NCI-H2227 (cell line): ENCODE measurements at regions not wholly inside any gene's neighbourhood (a gene's known extent, or its start where the extent isn't known, plus 50 kb on each side); places are given as distances from the start of the nearest gene placed in this dataset.

ENCODE experiments used
- DNase-seq: peaks from one replicate; lab custom pipeline; 2025; ENCODE audit not compliant: unreplicated experiment; lab: John Stamatoyannopoulos, UW

DNA sequence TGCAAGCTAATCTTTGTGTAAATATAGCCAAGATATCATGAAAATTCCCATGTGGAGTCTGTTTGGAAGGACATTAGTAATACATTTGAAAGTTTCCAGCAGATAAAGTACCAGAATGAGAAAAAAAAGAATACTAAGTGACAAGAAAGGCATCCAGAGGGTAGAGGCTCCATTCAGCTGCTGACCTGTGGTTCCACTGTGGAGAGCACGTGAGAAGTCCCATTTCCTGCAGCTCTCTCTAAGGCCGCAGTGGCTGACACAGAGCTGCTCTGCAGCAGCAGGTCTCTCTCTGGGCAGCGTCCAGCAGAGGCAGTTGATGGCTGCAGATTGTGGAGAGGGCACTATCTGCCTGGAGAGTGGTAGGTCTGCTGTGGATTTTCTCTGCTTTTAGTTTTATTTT is 100.1 kb upstream of the TMEM72 start:
- no peak for DNase-seq

DNA sequence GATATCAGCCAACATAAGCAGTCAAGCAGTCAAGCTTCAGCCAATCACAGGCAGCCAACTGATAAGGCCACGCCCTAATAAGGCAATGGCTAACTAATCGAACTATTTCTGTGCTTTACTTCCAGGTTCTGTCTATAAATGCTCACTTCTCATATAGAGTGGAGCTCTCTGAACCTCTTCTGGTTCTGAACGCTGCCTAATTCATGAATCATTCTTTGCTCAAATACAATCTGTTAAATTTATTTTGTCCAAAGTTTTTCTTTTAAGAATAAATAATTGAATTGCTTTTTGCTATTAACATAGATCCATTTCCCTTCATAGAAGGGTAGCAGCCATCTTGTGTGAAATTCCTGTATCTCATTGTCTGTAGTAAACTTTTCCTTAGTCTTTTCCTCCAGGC is 97.9 kb upstream of the TMEM72 start:
- no peak for DNase-seq

GRCh38 chr10:44814929-44815328 is 96.2 kb upstream of the TMEM72 start:
- no peak for DNase-seq

GRCh38 chr10:44818041-44818649 is 93.0 kb upstream of the TMEM72 start:
- no peak for DNase-seq

DNA sequence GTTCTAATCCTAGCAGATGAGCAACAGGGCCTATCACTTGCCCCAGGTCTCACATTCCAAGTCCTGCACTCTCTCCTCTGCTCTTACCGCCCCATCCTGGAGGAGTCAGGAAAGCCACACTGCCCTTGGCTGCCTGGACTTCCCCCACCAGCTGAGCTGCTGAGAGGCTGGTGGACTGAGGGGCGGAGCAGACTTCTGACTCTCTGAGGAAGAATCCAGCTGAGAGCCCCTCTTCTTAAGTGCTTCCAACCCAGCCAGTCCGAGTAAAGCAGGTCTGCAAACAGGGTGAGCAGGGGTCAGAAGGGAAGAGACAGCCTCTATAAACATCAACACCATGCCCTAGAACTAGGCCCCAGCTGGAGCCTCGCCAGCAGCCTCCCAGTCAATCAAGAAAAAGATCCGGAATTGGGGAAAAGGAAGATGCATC is 92.4 kb upstream of the TMEM72 start:
- DNase-seq, result no peak

- DNase-seq, result no peak
These were observed 91.0 kb upstream of the TMEM72 start for GRCh38 chr10:44820094-44820493.

DNA sequence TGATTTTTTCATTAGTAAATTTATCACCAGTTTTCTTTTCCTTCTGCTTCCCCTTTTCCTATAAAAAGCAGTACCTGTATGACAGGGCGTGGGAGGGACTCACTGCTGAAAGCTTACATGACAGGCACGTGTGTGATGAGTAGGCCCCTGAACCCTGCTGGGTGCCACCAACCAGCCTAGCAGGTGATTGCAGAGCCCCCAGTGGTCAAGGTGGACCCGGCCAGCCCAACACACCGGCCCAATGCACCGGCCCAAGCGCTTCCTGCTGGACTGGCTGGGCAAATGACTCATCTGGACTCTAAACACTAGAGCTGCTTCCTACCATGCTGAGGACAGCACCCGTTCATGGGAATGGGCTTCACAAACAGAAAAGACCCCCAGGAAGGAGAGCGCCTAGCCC is 89.8 kb upstream of the TMEM72 start:
- no peak for DNase-seq

- DNase-seq, result no peak
These were observed 88.8 kb upstream of the TMEM72 start for GRCh38 chr10:44822349-44822748.

GRCh38 chr10:44822966-44823365 is 88.2 kb upstream of the TMEM72 start:
- DNase-seq, result no peak

DNA sequence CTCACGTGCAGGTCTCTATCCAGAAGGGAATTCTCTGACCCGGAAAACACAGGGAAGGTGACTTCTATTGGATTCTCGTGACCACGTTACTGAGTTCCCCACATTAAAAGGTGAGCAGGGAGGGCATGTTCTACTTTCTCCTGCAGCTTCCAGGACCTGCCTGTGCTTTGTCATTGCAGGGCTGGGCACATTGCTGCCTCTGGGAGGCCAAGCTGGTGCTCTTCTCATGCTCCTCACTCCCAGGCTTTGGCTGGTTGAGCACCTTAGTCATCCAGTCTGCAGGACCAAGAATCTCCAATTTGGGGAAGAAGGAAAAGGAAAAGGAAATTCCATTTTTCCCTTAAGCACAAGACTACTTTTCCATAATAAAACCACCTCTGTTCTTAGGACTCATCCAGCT is 86.5 kb upstream of the TMEM72 start:
- no peak for DNase-seq

- DNase-seq, result no peak
These were observed 83.6 kb upstream of the TMEM72 start for GRCh38 chr10:44827431-44828006.

- DNase-seq, result no peak
These were observed 82.5 kb upstream of the TMEM72 start for GRCh38 chr10:44828508-44829142.

DNA sequence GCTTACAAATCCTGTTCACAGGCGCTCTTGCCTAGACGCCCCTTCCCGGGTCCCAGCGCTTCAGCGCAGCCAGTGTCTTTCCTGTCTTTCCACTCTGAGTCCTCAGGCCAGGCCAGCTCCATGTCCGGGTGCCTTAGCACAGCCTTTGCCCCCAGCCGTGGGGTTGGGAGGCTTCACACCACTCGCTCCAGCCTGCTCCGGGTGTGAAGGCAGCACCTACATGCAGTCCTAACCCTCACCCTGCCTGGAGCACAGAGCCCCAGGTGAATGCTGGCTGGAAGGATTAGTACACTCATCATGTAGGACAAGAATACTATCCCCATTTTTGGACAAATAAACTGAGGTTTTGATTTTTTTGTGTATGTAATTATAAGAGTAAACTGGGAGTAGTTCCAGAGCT is 81.7 kb upstream of the TMEM72 start:
- DNase-seq, result no peak

- no peak for DNase-seq
These were observed 81.1 kb upstream of the TMEM72 start for GRCh38 chr10:44830022-44830421.

DNA sequence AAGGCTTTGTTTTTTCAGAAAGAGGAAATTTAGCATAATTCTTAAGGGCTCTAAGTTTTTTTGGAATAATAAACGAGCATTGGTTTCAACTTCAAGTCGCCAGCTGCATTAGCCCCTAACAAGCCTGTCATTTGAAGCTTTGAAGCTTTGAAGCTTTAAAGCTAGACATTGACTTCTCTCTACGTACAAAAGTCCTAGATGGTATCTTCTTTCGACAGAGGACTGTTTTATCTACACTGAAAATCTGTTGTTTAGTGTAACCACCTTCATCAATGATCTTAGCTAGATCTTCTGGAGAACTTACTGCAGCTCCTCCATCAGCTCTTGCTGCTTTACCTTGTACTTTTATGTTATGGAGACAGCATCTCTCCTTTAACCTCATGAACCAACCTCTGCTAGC is 79.6 kb upstream of the TMEM72 start:
- DNase-seq, result no peak

- DNase-seq, result no peak
These were observed 78.3 kb upstream of the TMEM72 start for GRCh38 chr10:44832595-44833390.

- DNase-seq, result no peak
These were observed 77.0 kb upstream of the TMEM72 start for GRCh38 chr10:44834131-44834530.

- no peak for DNase-seq
These were observed 75.8 kb upstream of the TMEM72 start for GRCh38 chr10:44835300-44835699.

DNA sequence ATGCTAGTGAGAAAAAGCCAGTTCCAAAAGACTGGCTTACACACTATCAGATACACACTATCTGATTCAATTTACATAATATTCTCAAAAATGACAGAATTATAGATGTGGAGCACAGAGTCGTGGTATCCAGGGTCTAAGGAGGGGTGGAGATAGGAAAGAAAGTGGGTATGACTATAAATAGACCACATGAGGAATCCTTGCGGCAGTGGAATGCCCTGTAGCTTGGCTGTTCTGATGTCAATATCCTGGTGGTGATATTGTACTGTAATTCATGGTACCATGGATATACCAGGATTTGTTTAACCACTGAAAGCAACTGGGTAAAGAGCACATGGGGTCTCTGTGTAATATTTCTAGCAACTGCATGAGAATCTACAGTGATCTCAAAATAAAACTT is 67.7 kb upstream of the TMEM72 start:
- DNase-seq, result no peak

GRCh38 chr10:44845361-44846175 is 65.6 kb upstream of the TMEM72 start:
- no peak for DNase-seq

GRCh38 chr10:44847110-44847509 is 64.0 kb upstream of the TMEM72 start:
- DNase-seq, result no peak
